CD4-positive, alpha-beta T cell (primary cell): ENCODE measurements at regions not wholly inside any gene's neighbourhood (a gene's known extent, or its start where the extent isn't known, plus 50 kb on each side); places are given as distances from the start of the nearest gene placed in this dataset.

Source experiments
- ATAC-seq: fragments of 200-7000 bp; cut with Tn5 transposase; one replicate; pipeline ENCODE4 v1.10.0; 2022; ENCODE audit warnings: mild to moderate bottlenecking; ENCODE audit not compliant: poor library complexity
- CTCF ChIA-PET: fragments of 350-600 bp; sonication (Branson Sonifier 250); formaldehyde crosslinking; loops from one replicate; lab custom pipeline; 2021; ENCODE audit warnings: antibody characterized with exemption, inconsistent platforms; lab: Charles Lee
- POLR2A ChIA-PET: fragments of 350-600 bp; sonication (Branson Sonifier 250); formaldehyde crosslinking; loops from one replicate; lab custom pipeline; 2021; ENCODE audit warnings: antibody characterized with exemption, inconsistent platforms; lab: Charles Lee
- DNase-seq, 14 experiments: peaks; one replicate each; pipeline ENCODE4 v3.0.0-alpha.2; 2013 to 2020; ENCODE audit warnings: mixed read lengths in 2 of 14
- H3K27ac ChIP-seq, 2 donors: one replicate each; pipeline versions ENCODE4 v1.5.1 to v1.7.0; 2013; ENCODE audit warnings: low read length in 2 of 2, low read depth in 1 of 2, mild to moderate bottlenecking in 1 of 2
- H3K27me3 ChIP-seq, 2 experiments: 1 replicate in 1 of 2; 2 replicates in 1 of 2; pipeline versions ENCODE4 v1.6.1 to v1.7.0; 2013; ENCODE audit warnings: low read length in 2 of 2, control low read depth in 1 of 2, mild to moderate bottlenecking in 1 of 2, moderate library complexity in 1 of 2; ENCODE audit not compliant: insufficient read depth in 2 of 2, control insufficient read depth in 1 of 2
- H3K36me3 ChIP-seq: one replicate; pipeline ENCODE4 v1.6.1; 2013; ENCODE audit warnings: low read length, control low read depth; ENCODE audit not compliant: insufficient read depth
- H3K4me1 ChIP-seq: one replicate; pipeline ENCODE4 v1.6.1; 2013; ENCODE audit warnings: low read length, control low read depth; ENCODE audit not compliant: insufficient read depth
- H3K4me3 ChIP-seq: one replicate; pipeline ENCODE4 v1.5.1; 2013; ENCODE audit warnings: mild to moderate bottlenecking, low read length, moderate library complexity
- H3K9me3 ChIP-seq, 2 experiments: 1 replicate in 1 of 2; 2 replicates in 1 of 2; pipeline versions ENCODE4 v1.6.1 to v1.7.0; 2013; ENCODE audit warnings: low read length in 2 of 2, mild to moderate bottlenecking in 2 of 2, control low read depth in 1 of 2, moderate library complexity in 1 of 2; ENCODE audit not compliant: control insufficient read depth in 1 of 2, insufficient read depth in 1 of 2
- H3K27ac Mint-ChIP-seq: one replicate; pipeline ENCODE4 v1.8.0; 2020; ENCODE audit warnings: mixed read lengths
- H3K27me3 Mint-ChIP-seq: one replicate; pipeline ENCODE4 v1.8.0; 2021; ENCODE audit warnings: mixed read lengths
- H3K36me3 Mint-ChIP-seq: one replicate; pipeline ENCODE4 v1.8.0; 2021; ENCODE audit warnings: low read depth, mixed read lengths
- H3K4me1 Mint-ChIP-seq: one replicate; pipeline ENCODE4 v1.8.0; 2021; ENCODE audit warnings: low read depth, mixed read lengths
- H3K4me3 Mint-ChIP-seq: one replicate; pipeline ENCODE4 v1.8.0; 2020; ENCODE audit warnings: mild to moderate bottlenecking, mixed read lengths
- H3K9me3 Mint-ChIP-seq: one replicate; pipeline ENCODE4 v1.8.0; 2020; ENCODE audit warnings: mixed read lengths
- CTCF ChIP-seq: fragments of 200-600 bp; IDR thresholded peaks from one replicate; pipeline ENCODE4 v1.8.0; 2022; ENCODE audit warnings: antibody characterized with exemption, mild to moderate bottlenecking
- intact Hi-C, 2 experiments: fragments of 100-400 bp; cut with DNase I in 1 of 2; cut with micrococcal nuclease in 1 of 2; formaldehyde crosslinking; loops; one replicate each; pipeline versions ENCODE4 v1.15.1 to v1.9.0; 2023 to 2025; cut with DNase I, micrococcal nuclease

GRCh38 chr17:71987634-71988033 is 133.2 kb upstream of the SOX9 start:
- ATAC-seq (no peak), DNase-seq (no peak)
- H3K27ac Mint-ChIP-seq = no peak overlapping the region
- Histone ChIP-seq H3K27me3 (no peaks in the 10 kb centered on the region), H3K4me3 (no peak overlapping the region), H3K9me3 (peaks cover 0 to 4% of the 10 kb centered on the region in 2 experiments), H3K4me1 (no peaks in the 10 kb centered on the region), H3K27ac (no peak overlapping the region), H3K36me3 (no peaks in the 10 kb centered on the region)
- H3K27me3 Mint-ChIP-seq = no peaks in the 10 kb centered on the region
- no peaks in the 10 kb centered on the region for H3K4me1 Mint-ChIP-seq
- ChIA-PET POLR2A (no interaction called here), CTCF (no interaction called here)
- no peaks in the 10 kb centered on the region for H3K36me3 Mint-ChIP-seq
- intact Hi-C loops = no loop called here
- TF ChIP-seq CTCF = no peak
- no peak overlapping the region for H3K4me3 Mint-ChIP-seq
- peaks cover 5% of the 10 kb centered on the region for H3K9me3 Mint-ChIP-seq

GRCh38 chr17:71989117-71989516 is 131.7 kb upstream of the SOX9 start:
- no peaks in the 10 kb centered on the region for H3K4me1 Mint-ChIP-seq
- intact Hi-C loops = no loop called here
- Histone ChIP-seq H3K4me1 (no peaks in the 10 kb centered on the region), H3K27me3 (no peaks in the 10 kb centered on the region), H3K4me3 (no peak overlapping the region), H3K9me3 (peaks cover 0 to 9% of the 10 kb centered on the region in 2 experiments), H3K36me3 (no peaks in the 10 kb centered on the region), H3K27ac (no peak overlapping the region)
- H3K27ac Mint-ChIP-seq = no peak overlapping the region
- DNase-seq = no peak
- peaks cover 5% of the 10 kb centered on the region for H3K9me3 Mint-ChIP-seq
- no peak overlapping the region for H3K4me3 Mint-ChIP-seq
- no peaks in the 10 kb centered on the region for H3K27me3 Mint-ChIP-seq
- no peaks in the 10 kb centered on the region for H3K36me3 Mint-ChIP-seq
- ChIA-PET POLR2A (no interaction called here), CTCF (no interaction called here)
- TF ChIP-seq CTCF = no peak
- ATAC-seq = no peak

- H3K27ac Mint-ChIP-seq = no peak overlapping the region
- Histone ChIP-seq H3K9me3 (peaks cover 0 to 9% of the 10 kb centered on the region in 2 experiments), H3K27me3 (no peaks in the 10 kb centered on the region), H3K4me1 (no peaks in the 10 kb centered on the region), H3K27ac (no peak overlapping the region), H3K36me3 (no peaks in the 10 kb centered on the region), H3K4me3 (no peak overlapping the region)
- ATAC-seq (no peak), DNase-seq (no peak)
- H3K9me3 Mint-ChIP-seq = peaks cover 5% of the 10 kb centered on the region
- TF ChIP-seq CTCF = no peak
- no peak overlapping the region for H3K4me3 Mint-ChIP-seq
- intact Hi-C loops = no loop called here
- no peaks in the 10 kb centered on the region for H3K27me3 Mint-ChIP-seq
- no peaks in the 10 kb centered on the region for H3K36me3 Mint-ChIP-seq
- no peaks in the 10 kb centered on the region for H3K4me1 Mint-ChIP-seq
- CTCF ChIA-PET = no interaction called here
- POLR2A ChIA-PET = no interaction called here
Observed at GRCh38 chr17:71993363-71993762, 127.5 kb upstream of the SOX9 start.
